EL (cell line): ENCODE measurements at regions not wholly inside any gene's neighbourhood (a gene's known extent, or its start where the extent isn't known, plus 50 kb on each side); places are given as distances from the start of the nearest gene placed in this dataset.
"Not testable (repeated sequence)": the region's sequence is repeated elsewhere in the genome, so short reads cannot be mapped to it uniquely, and the experiment has no call there.

Source experiments
- DNase-seq: peaks from one replicate; pipeline ENCODE4 v3.0.0-alpha.2; 2016

DNA sequence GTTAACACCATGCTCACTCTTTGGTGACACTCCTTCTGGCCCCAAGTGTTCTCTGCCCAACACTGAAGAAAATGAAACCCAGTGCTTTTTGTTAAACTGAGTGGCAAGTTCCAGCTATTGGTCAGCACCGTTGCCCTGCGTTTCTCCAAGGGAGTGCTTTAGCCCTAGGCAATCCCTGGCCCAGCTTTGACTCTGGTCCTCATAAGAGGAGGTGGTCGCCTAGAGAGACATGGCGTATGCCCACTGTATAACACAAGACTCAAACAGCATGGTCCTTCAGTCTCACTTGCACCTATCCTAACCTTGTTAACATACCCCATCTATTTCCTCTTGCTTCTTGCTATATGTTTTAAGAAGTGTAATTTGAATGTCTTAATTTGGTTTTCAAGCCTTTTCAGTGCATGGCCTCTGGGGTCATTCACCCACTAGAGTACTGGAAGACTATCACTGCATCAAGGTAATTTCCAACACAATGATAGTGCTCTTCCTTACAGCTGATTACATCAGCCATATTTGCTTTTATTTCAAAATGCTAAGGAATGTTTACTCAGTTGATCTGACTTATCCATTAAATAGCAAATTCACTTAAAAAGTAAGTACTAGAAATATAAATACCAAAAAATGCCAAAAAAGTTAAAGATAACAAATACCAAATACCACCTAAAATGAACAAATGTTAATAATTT lies 190.5 kb upstream of the SOX21 start:
- DNase-seq = no peak

DNA sequence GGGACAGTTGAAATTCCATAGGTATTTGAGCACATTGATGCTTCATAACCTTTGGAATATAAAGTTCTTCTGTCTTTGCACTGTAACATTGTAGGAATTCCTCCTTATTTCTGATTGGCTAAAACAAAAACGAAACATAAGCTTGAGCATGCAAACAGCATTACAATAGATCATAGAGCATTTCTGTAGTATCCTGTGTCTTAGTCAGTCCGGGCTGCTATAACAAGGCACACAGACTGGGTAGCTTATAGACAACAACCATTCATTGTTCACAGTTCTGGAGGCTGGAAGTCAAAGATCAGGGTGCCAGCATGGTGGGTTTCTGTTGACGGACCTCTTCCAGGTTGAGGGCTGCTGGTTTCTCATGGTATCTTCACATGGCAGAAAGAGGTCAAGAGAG lies 188.7 kb upstream of the SOX21 start:
- DNase-seq = no peak

DNA sequence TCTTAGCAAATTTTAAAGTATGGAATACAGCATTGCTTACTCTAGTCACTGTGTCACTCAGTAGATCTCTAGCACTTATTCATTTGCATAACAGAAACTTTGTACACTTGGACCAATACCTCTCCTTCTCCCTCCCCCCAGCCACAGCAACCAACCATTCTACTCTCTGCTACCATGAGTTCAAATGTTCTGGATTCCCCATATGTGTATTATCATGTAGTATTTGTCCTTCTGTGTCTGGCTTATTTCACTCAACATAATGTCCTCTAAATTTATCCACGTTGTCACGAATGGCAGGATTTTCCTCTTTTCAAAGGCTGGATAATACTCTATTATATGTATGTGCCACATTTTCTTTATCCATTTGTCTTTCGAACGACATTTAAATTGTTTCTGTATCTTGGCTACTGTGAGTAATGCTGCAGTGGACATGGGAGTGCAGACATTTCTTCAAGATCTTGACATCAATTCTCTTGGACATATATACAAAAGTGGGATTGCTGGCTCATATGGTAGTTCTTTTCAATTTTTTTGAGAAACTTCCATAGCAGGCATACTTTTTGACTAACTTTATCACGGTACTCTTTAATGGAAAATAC lies 184.5 kb upstream of the SOX21 start:
- no peak for DNase-seq

DNA sequence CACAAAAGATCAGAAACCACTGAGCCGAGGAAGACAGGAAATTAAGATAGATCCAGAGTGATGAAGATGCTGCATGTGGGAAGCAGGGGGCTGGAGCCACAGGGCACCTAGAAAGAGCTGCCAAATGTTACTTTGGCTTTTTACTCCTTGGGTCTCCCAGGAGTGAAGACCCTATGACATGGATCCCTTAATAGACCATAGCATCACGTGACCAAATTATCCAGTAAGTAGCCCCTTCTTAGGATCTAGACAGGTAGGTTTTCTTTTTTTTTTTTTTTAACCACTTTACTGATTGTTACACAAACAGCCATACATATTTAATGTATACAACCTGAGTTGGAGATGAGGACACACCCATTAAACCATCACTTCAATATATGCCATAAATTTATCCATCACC lies 183.9 kb upstream of the SOX21 start:
- DNase-seq = no peak

DNA sequence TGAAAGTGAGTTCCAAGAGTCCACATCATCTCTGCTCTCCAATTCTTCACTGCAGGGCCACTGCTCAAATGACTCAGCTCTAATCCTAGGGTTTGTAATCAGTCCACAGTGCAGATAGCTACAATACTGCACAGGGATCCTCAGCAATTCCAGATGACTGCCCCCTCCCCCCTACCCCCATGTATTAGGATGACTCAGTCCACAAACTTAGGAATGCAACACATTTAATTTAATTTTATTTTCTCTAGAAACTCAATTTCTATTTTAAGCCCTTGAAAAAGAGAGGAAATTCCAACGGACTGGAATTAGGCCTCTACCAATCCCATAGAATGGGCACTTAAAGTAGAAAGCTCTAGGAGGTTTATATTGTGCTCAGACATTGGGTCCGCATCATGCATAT lies 173.8 kb upstream of the SOX21 start:
- peak; percentile 28 for DNase-seq

DNA sequence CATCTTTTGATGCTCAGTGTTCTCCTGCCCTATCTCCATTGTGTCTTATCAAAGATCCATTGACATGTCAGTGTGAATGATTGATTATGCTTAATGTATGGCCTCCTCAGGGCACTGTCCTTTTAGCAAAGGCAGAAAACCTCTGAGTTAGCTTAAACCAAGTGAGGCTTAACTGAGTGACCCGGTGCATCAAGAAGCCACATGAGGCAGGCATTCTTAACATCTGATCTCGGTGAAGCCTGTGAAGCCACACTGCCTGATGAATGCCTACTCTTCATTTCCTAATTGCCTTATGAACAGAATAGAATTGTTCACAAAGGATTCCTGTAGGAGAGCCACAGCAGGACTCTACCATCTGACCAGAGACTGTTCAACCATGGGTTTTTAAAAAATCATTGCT lies 168.1 kb upstream of the SOX21 start:
- DNase-seq = no peak

DNA sequence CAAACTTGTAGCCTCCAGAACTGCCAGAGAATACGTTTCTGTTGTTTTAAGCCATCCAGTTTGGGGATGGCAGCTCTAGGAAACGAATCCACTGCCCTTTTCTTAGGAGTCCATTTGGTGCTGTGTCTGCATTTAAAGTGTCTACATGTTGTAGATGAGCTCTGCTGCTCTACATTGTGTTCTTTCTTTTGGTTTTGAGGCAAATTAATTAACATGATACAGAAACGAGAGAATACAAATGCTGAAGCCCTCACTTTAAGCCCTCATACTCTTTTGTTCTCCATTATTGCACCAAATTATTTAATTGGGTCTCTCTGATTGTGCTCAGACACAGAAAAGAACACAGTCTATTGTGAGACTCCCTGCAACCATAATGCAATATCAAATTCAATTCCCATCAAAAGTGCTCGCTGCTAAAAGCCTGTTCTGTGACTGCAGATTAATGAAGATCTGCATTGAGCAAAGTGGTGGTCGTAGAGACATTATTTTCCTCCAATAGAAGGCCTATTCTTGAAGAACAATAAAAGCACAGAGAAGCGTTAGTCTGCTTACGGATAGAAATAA lies 166.3 kb upstream of the SOX21 start:
- no peak for DNase-seq

DNA sequence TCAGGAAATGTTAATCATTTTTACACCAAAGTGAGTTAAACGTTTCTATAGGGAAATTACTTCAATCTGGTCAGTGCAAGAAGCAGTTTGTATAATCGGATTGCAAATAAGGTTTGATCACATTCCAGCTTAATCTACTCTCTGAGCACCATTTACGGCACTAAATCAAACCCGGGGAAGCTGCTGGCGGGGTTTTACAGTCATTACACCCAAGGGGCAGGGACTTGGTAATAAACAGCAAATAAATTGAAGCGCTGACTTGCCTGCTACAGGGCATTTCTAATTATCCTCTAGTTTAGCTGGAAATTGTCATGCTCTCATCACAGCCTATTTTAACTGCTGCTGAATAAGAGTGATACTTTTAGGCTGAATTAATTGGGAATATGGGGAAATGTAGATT lies 152.1 kb upstream of the SOX21 start:
- no peak for DNase-seq

DNA sequence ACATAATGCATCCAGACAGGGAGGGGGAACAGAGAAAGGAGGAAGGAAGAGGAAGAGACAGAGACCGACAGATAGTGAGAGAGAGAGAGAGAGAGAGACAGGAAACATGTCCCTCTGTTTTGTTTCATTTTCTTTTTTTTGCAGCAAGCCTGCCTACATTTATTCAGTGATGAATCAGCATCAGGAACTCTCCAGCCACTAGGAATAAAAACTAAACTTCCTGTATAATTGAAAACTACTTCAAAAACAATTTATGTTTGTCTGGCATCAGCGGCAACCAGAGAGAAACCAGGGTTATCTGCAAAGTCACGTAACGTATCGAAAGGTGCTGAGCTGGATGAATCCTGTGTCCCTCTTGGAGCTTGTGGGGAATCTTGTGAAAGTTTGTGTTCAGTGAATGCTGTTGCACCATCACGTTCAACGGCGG lies 148.6 kb upstream of the SOX21 start:
- DNase-seq = peak; percentile 31

DNA sequence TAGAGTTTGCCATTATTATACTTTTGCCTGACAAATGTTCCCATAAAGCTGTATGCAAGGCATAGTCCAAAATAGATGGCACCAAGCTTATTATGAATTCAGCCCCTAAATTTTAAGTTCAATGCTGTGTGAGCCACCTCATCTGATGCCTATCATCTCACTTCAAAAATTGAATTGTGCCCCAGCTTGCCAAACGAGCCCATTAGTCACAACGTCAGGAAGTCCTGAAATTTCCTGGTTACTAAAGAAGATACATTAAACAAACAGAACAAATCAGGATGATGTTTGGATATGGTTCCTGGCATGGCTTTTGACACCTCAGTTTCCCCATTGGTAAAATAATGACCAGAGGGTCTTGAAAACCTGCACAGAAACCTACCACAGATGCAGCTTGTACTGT lies 147.5 kb upstream of the SOX21 start:
- DNase-seq = no peak

DNA sequence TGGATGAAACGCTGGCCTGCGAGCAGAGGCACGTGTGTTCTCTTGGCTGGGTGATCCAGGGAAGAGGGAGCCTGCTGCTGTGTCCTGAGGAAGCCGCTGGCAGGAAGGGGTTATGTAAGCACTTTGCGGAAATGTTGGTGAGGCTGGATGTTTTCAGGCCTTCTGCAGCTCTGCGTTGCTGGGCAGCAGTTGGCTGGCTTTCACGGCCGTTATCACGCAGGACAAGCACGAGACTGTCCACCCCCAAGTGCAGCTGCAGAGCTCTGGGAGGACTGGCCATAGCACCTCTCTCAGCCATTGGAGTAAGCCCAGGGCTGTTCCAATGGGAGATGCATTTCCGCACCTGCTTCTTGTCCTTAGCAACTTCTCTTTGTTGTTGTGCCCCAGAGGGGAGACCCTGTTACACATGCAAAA lies 146.9 kb upstream of the SOX21 start:
- no peak for DNase-seq

DNA sequence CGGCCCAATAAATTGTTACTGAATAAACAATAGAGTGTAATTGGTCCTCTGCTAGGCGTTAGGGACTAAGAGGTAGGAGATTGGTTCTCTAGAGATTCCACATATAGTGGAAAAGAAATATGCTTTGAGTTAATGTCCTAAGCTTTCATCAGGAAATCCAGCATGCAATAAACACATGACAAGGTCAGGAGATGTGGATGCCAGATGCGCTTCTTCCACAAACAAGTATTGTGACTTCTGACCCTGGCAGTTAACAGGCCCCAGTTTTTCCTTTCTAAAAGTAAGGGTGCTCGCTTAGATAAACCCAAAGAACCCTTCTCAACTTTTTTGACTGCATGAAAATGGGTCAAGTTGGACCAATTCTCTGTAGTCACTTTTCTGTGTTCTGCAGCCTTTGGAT lies 146.5 kb upstream of the SOX21 start:
- DNase-seq = no peak

DNA sequence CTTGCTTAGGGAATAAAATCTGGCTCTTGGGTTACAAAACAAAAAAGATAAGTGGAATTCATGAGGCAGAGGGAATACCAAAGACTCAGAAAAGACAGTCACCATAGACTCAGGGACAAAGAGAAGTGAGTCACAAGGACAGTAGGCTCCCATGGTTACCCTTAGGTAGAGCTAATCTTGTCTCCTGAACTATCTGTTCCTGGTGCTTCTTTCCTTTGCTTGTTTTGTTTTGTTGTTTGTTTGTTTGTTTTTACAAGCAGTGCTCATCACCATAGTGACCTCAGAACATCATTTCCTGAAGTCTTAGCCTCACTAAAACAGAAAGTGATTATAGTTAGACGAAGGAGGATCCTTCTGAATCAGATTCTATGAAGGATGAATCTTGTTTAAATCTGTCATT lies 142.3 kb upstream of the SOX21 start:
- no peak for DNase-seq

DNA sequence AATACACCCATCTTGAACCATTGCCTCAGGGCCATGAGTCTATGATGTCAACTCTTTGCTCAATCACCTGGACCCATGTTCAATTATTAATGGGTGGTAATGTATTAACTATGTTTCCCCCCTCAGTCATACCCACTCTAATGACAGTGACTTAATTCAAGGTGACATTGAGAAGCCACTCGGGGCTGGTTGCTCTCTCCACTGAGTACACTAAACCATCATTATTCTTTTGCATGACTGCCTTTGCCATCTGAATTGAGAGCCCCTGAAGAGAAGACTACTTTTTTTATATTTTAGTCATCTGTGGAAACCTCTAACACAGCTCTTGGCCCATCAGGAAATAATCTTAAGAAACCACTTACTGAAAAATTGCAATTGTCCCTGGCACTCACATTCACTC lies 139.2 kb upstream of the SOX21 start:
- DNase-seq = no peak

DNA sequence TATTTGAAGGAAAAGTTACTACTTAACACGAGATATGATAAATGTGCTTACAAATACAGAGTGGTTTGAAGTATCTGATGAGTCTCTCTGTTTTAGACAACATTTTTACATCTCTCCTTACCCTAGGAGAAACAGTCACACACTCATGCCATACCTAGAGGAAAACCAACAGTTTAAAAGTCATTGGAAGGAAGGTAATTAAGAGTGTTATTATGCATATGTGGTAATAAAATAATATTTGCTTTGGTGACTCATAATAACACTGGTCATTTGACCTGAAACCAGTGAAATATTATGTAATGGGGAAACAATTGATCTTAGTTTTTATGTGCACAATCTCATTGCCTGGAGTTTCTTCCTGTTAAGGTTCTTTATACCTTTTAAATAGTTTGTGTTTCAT lies 136.9 kb upstream of the SOX21 start:
- DNase-seq = no peak

DNA sequence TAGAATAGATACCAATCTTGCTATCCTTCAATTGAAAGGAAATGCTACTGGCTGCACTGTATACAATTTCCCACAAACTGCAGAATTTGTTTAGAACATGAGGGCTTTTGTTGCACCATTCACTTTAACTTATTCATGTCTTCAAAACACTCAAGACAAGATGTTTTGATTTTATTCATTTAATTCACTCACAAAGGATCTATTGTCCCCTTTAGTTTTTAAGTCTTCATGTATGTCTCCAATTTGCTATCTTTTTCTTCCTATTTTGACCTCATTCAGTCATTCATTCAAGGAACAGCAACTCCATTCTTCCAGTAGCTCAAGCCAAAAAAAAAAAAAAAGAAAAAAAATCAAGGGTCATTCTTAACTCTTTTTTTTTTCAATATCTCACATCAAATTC lies 130.6 kb upstream of the SOX21 start:
- no peak for DNase-seq

DNA sequence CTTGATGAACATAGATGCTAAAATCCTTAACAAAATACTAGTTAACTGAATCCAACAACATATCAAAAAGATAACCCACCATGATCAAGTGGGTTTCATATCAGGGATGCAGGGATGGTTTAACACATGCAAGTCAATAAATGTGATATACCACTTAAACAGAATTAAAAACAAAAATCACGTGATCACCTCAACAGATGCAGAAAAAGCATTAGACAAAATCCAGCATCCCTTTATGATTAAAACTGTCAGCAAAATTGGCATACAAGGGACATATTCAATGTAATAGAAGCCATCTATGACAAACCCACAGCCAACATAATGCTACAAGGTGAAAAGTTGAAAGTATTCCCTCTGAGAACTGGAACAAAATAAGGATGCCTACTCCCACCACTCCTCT lies 124.7 kb upstream of the SOX21 start:
- not testable (repeated sequence) for DNase-seq

DNA sequence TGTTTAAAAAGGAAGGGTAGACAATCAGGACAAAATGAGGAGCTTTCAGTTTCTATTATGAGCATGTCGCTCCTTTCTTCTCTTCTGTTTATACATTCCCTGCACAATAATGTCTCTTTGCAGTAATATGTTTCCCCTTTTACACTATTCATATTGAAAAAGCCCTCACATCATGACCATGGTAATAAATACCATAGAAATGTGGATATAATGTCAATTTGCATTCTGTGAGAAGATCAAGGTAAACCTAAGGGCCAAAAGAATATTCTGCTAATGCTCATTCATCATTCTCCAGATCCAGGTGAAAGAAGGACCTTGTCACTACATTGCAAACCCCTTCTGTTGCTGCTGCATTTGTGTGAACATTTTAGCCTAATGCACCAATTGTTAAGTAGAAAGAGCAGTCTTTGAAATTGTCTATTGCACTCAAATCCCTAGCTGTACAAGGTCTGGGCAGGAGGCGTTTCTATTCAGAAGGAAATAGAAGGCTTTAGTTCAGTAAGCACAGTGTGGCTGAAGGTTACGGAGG lies 117.6 kb upstream of the SOX21 start:
- DNase-seq = no peak

DNA sequence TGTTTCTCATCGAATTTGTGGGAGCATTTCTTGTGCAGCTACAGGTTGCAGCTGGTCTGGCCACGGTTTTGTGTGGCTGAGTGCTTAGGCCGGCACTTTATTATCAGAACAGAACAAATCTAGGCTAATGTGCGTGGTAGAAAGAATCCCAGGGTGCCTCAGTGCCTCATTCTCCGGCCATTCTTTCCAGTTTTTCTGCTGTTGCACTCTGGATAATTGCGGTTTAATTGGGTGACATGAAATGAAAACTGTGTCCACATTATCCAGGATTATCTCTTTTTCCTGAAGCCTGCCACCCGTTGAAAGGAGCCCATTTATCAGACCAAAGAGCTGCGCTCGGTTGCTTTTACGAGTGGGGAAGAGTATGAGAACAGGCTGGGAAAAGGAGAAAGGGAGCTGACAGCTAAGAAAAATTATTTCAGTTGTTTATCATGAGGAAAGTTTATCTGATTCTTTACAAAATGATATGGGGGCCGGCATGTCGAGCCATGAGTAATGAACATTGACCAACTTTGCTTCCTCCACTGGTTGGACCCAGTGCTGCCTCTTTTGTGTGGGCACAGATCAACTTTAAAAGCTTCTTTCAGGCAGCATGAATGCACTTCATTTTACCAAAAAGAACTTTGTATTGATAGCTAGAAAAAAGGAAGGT lies 117.0 kb upstream of the SOX21 start:
- no peak for DNase-seq

DNA sequence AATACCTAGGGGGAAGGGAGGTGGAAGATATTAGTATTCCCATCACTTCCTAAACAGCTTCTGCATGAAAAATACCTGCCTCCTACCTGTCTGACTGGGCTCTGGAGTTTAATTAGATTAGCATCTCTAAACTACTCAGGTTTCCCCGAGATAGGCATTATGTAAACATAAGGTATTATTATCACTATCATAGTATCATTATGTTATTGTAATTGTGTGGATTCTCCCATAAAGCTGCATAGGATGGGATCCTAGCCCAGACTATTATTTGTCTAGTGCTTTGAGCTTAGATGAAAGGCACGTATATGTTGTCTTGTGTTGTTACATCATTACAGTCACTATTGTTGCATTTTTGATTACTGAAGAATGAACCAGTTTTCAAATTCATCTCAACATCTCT lies 115.2 kb upstream of the SOX21 start:
- DNase-seq = no peak

DNA sequence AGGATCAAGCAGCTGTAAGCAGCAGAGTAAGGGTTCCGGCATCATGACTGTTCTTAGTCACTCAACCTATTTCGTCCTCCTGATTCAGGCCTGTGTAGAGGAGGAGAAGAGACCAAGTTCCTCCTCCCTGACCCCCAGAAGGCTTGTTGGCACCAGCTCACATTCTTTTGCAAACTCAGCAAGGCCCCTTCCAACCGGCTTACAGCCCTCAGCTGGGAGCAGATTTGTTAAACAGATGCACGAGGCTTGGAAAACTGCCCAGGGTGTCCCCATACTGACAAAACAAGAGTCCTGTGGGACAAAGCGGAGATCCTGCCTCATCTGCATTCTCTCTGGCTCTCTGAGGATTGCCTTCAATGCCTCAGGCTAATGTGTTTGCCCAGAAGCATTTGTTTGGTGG lies 113.2 kb upstream of the SOX21 start:
- DNase-seq = peak; percentile 9

DNA sequence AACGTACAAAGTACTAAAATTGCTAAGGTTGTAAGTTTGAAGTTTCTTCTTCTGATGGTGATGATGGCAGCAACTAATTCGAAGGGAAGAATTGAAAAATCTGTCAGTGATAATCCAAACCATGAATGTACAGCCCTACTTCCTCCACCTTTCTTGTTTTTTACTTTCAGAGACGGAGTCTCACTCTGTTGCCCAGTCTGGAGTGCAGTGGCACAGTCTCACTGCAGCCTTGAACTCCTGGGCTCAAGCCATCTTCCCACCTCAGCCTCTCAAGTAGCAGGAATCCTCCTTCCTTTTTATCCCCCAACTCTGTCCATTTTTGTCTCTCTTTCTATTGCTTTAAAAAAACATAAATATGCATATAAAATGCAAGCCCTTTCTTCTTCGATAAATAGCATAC lies 112.3 kb upstream of the SOX21 start:
- DNase-seq = no peak

DNA sequence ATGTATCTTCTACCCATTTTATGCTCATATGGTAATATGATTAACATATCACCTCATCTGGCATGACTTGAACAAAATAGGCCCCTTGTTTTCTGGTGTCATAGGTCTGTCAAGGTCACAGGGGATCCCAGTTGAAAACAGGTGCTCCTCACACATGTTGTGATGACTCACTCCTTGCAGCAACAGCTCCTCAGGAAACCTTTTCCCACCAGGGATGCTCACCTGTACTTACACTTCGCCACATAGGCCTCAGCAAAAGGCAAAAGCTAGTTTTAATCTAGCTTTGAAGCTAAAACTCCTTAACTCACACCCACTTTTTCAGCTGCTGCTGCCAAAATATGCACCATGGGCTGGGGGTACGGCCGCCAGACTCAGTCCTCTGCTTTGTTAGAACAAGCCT lies 110.0 kb upstream of the SOX21 start:
- no peak for DNase-seq

DNA sequence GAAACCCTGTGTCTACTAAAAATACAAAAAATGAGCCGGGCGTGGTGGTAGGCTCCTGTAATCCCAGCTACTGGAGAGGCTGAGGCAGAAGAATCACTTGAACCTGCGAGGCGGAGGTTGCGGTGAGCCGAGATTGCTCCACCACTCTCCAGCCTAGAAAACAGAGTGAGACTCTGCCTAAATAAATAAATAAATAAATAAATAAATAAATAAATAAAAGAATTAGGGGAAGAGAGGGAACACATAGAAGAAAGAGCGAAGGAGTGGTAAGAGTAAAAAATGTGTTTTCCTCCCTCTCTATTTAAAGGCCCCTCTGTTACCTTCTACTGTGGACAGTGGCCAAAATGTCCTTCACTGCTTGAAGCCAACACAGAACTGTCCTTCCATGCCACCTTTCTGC lies 103.9 kb upstream of the SOX21 start:
- no peak for DNase-seq
